HEK293 (cell line): ENCODE measurements at regions not wholly inside any gene's neighbourhood (a gene's known extent, or its start where the extent isn't known, plus 50 kb on each side); places are given as distances from the start of the nearest gene placed in this dataset.

Experiments
- CTCF ChIA-PET: fragments of 350-600 bp; formaldehyde crosslinking; extraction: SDS; loops from one replicate; lab custom pipeline; 2021; ENCODE audit warnings: antibody characterized with exemption; lab: Yijun Ruan, JAX
- POLR2A ChIA-PET: fragments of 300-600 bp; formaldehyde crosslinking; extraction: SDS; loops from one replicate; lab custom pipeline; 2020; ENCODE audit warnings: antibody characterized with exemption, inconsistent platforms; lab: Yijun Ruan, JAX
- H3K27ac ChIP-seq: fragments of 200-500 bp; sonication (Bioruptor generic); 2 replicates; pipeline ENCODE4 v1.5.1; 2014; ENCODE audit warnings: low read depth, low read length, control low read depth, inconsistent platforms; ENCODE audit errors: extremely low read depth
- H3K36me3 ChIP-seq, 2 experiments: fragments of 200-500 bp in 1 of 2; sonication (Bioruptor generic) in 1 of 2; 1 replicate in 1 of 2; 2 replicates in 1 of 2; pipeline ENCODE4 v1.5.1; 2014 to 2017; ENCODE audit warnings: inconsistent platforms in 2 of 2, low read length in 2 of 2; ENCODE audit not compliant: control insufficient read depth in 2 of 2, insufficient read depth in 1 of 2
- H3K4me1 ChIP-seq: fragments of 200-500 bp; sonication (Bioruptor generic); 2 replicates; pipeline ENCODE4 v1.5.1; 2014; ENCODE audit warnings: mild to moderate bottlenecking, low read length, inconsistent platforms; ENCODE audit not compliant: control insufficient read depth, insufficient read depth
- H3K4me3 ChIP-seq: 2 replicates; pipeline ENCODE4 v1.5.1; 2011; ENCODE audit warnings: low read depth, mild to moderate bottlenecking, control low read depth, low read length, moderate library complexity
- H3K9me3 ChIP-seq: fragments of 200-500 bp; sonication (Bioruptor generic); 2 replicates; pipeline ENCODE4 v1.5.1; 2014; ENCODE audit warnings: low read depth, low read length, inconsistent platforms; ENCODE audit not compliant: control insufficient read depth, insufficient read depth
- BCL11A ChIP-seq: fragments of 450-650 bp; formaldehyde crosslinking; IDR thresholded peaks from 2 replicates; pipeline ENCODE4 v1.5.1; 2016; ENCODE audit warnings: low read depth, missing biosample characterization, missing genetic modification characterization
- BCL11B ChIP-seq: fragments of 450-650 bp; formaldehyde crosslinking; IDR thresholded peaks from 2 replicates; pipeline ENCODE4 v1.5.1; 2016; ENCODE audit warnings: low read depth, missing biosample characterization, missing genetic modification characterization
- EGR2 ChIP-seq: fragments of 450-650 bp; formaldehyde crosslinking; IDR thresholded peaks from 2 replicates; pipeline ENCODE4 v1.5.1; 2016; ENCODE audit warnings: low read depth, missing biosample characterization, missing genetic modification characterization
- GLIS2 ChIP-seq: fragments of 450-650 bp; formaldehyde crosslinking; IDR thresholded peaks from 2 replicates; pipeline ENCODE4 v1.5.1; 2016; ENCODE audit warnings: missing biosample characterization, missing genetic modification characterization
- KLF9 ChIP-seq: fragments of 450-650 bp; formaldehyde crosslinking; IDR thresholded peaks from 2 replicates; pipeline ENCODE4 v1.5.1; 2016; ENCODE audit warnings: missing biosample characterization, missing genetic modification characterization, low read depth
- OSR2 ChIP-seq: fragments of 450-650 bp; formaldehyde crosslinking; IDR thresholded peaks from 2 replicates; pipeline ENCODE4 v1.5.1; 2016; ENCODE audit warnings: missing biosample characterization, missing genetic modification characterization
- OVOL3 ChIP-seq: fragments of 450-650 bp; formaldehyde crosslinking; IDR thresholded peaks from 2 replicates; pipeline ENCODE4 v1.5.1; 2016; ENCODE audit warnings: missing biosample characterization, missing genetic modification characterization
- PATZ1 ChIP-seq: fragments of 450-650 bp; formaldehyde crosslinking; IDR thresholded peaks from 2 replicates; pipeline ENCODE4 v1.5.1; 2016; ENCODE audit warnings: missing biosample characterization, missing genetic modification characterization
- RBAK ChIP-seq: fragments of 450-650 bp; formaldehyde crosslinking; IDR thresholded peaks from 2 replicates; pipeline ENCODE4 v1.5.1; 2016; ENCODE audit warnings: missing biosample characterization, missing genetic modification characterization
- ZBTB17 ChIP-seq: fragments of 450-650 bp; formaldehyde crosslinking; IDR thresholded peaks from 2 replicates; pipeline ENCODE4 v1.5.1; 2016; ENCODE audit warnings: missing biosample characterization, missing genetic modification characterization
- ZBTB6 ChIP-seq: fragments of 450-650 bp; formaldehyde crosslinking; IDR thresholded peaks from 2 replicates; pipeline ENCODE4 v1.5.1; 2017; ENCODE audit warnings: missing biosample characterization, missing genetic modification characterization
- ZBTB8A ChIP-seq: fragments of 450-650 bp; formaldehyde crosslinking; IDR thresholded peaks from 2 replicates; pipeline ENCODE4 v1.5.1; 2016; ENCODE audit warnings: missing biosample characterization, missing genetic modification characterization
- ZFHX2 ChIP-seq: fragments of 450-650 bp; formaldehyde crosslinking; conservative IDR thresholded peaks from 2 replicates; pipeline ENCODE4 v1.5.1; 2016; ENCODE audit warnings: missing biosample characterization, missing genetic modification characterization
- ZFP69B ChIP-seq: fragments of 450-650 bp; formaldehyde crosslinking; IDR thresholded peaks from 2 replicates; pipeline ENCODE4 v1.5.1; 2016; ENCODE audit warnings: missing biosample characterization, missing genetic modification characterization
- ZNF140 ChIP-seq: fragments of 450-650 bp; formaldehyde crosslinking; IDR thresholded peaks from 2 replicates; pipeline ENCODE4 v1.5.1; 2016; ENCODE audit warnings: missing biosample characterization, missing genetic modification characterization
- ZNF184 ChIP-seq: fragments of 450-650 bp; IDR thresholded peaks from 2 replicates; pipeline ENCODE4 v1.5.1; 2018; ENCODE audit warnings: missing biosample characterization, mild to moderate bottlenecking, missing genetic modification characterization
- ZNF223 ChIP-seq: fragments of 450-650 bp; formaldehyde crosslinking; IDR thresholded peaks from 2 replicates; pipeline ENCODE4 v1.5.1; 2016; ENCODE audit warnings: missing biosample characterization, missing genetic modification characterization
- ZNF366 ChIP-seq: fragments of 450-650 bp; formaldehyde crosslinking; conservative IDR thresholded peaks from 2 replicates; pipeline ENCODE4 v1.5.1; 2016; ENCODE audit warnings: missing biosample characterization, missing genetic modification characterization
- ZNF449 ChIP-seq: fragments of 450-650 bp; formaldehyde crosslinking; IDR thresholded peaks from 2 replicates; pipeline ENCODE4 v1.5.1; 2017; ENCODE audit warnings: missing biosample characterization, mild to moderate bottlenecking, missing genetic modification characterization, moderate library complexity
- ZNF501 ChIP-seq: fragments of 450-650 bp; formaldehyde crosslinking; IDR thresholded peaks from 2 replicates; pipeline ENCODE4 v1.5.1; 2016; ENCODE audit warnings: missing biosample characterization, missing genetic modification characterization
- ZNF521 ChIP-seq: fragments of 450-650 bp; formaldehyde crosslinking; IDR thresholded peaks from 2 replicates; pipeline ENCODE4 v1.5.1; 2017; ENCODE audit warnings: missing biosample characterization, mild to moderate bottlenecking, missing genetic modification characterization
- ZNF548 ChIP-seq: fragments of 450-650 bp; formaldehyde crosslinking; IDR thresholded peaks from 2 replicates; pipeline ENCODE4 v1.5.1; 2016; ENCODE audit warnings: missing biosample characterization, missing genetic modification characterization
- ZNF677 ChIP-seq: fragments of 450-650 bp; IDR thresholded peaks from 2 replicates; pipeline ENCODE4 v1.5.0; 2018; ENCODE audit warnings: missing biosample characterization, mild to moderate bottlenecking, missing genetic modification characterization, moderate library complexity
- ZNF747 ChIP-seq: fragments of 450-650 bp; formaldehyde crosslinking; IDR thresholded peaks from 2 replicates; pipeline ENCODE4 v1.5.1; 2016; ENCODE audit warnings: missing biosample characterization, missing genetic modification characterization
- ZNF830 ChIP-seq: fragments of 450-650 bp; IDR thresholded peaks from 2 replicates; pipeline ENCODE4 v1.5.0; 2018; ENCODE audit warnings: missing biosample characterization, missing genetic modification characterization, low read depth, mild to moderate bottlenecking, moderate library complexity

GRCh38 chr21:31483146-31483545 lies 139.1 kb upstream of the TIAM1 start:
- ChIA-PET POLR2A (no interaction called here), CTCF (interaction anchor here (0.6 kb wide), 1 partner anchor 9 kb away, joined by 3 read pairs; no protein-coding TSS in a partner anchor)
- H3K27ac ChIP-seq: no peak overlapping the region
- no peaks in the 10 kb centered on the region for H3K4me1 ChIP-seq
- H3K36me3 ChIP-seq: peaks cover 0 to 6% of the 10 kb centered on the region in 2 experiments; a peak in 1 of 3 replicates
- H3K9me3 ChIP-seq: no peaks in the 10 kb centered on the region
- TF ChIP-seq ZBTB8A (tag by site-specific recombination): no peak
- TF ChIP-seq RBAK (tag by site-specific recombination): no peak
- no peak for TF ChIP-seq ZNF184 (tag by site-specific recombination)
- no peak for TF ChIP-seq ZBTB6 (tag by site-specific recombination)
- no peak for TF ChIP-seq ZNF223
- TF ChIP-seq ZNF747: no peak
- no peak for TF ChIP-seq ZNF521 (tag by site-specific recombination)
- TF ChIP-seq ZNF449 (tag by site-specific recombination): no peak
- no peak for TF ChIP-seq BCL11B (tag by site-specific recombination)
- no peak for TF ChIP-seq ZNF366
- TF ChIP-seq ZFP69B (tag by site-specific recombination): no peak
- TF ChIP-seq ZNF501 (tag by site-specific recombination): no peak
- TF ChIP-seq ZNF548: no peak
- no peak for TF ChIP-seq ZBTB17 (tag by site-specific recombination)
- no peak for TF ChIP-seq OVOL3 (tag by site-specific recombination)
- TF ChIP-seq GLIS2 (tag by site-specific recombination): no peak
- no peak for TF ChIP-seq ZNF830 (tag by site-specific recombination)
- TF ChIP-seq BCL11A (tag by site-specific recombination): no peak
- TF ChIP-seq PATZ1 (tag by site-specific recombination): no peak
- no peak overlapping the region for H3K4me3 ChIP-seq

- ChIA-PET CTCF (interaction anchor here (0.6 kb wide), 1 partner anchor 136 kb away, joined by 3 read pairs; no protein-coding TSS in a partner anchor), POLR2A (no interaction called here)
- Histone ChIP-seq H3K27ac (no peak overlapping the region), H3K4me1 (no peaks in the 10 kb centered on the region), H3K9me3 (no peaks in the 10 kb centered on the region), H3K4me3 (no peak overlapping the region), H3K36me3 (peaks cover 0 to 6% of the 10 kb centered on the region in 2 experiments; a peak in 1 of 3 replicates)
- TF ChIP-seq EGR2 (tag by site-specific recombination) (peak; percentile 87), ZNF140 (tag by site-specific recombination) (no peak), KLF9 (tag by site-specific recombination) (peak; percentile 39; the same call in 1 of the 2 replicates), ZFHX2 (tag by site-specific recombination) (peak; percentile 43), OSR2 (tag by site-specific recombination) (0 out of 2 replicates have a peak, but pooled peaks have one; percentile 30), ZNF677 (tag by site-specific recombination) (no peak)
These were observed 138.4 kb upstream of the TIAM1 start for GRCh38 chr21:31482460-31482859.
